ENCODE measurements at regions not wholly inside any gene's neighbourhood (a gene's known extent, or its start where the extent isn't known, plus 50 kb on each side); places are given as distances from the start of the nearest gene placed in this dataset.

GRCh38 chr10:10873289-10873688, 144.4 kb upstream of the CELF2 start:
- TF ChIP-seq EZH2 (IDR thresholded peaks at IDR 0.05; ENCODE audit: low read depth) (no peak), CTCF (conservative IDR thresholded peaks at IDR 0.05) (no peak)
